ENCODE measurements at regions not wholly inside any gene's neighbourhood (a gene's known extent, or its start where the extent isn't known, plus 50 kb on each side); places are given as distances from the start of the nearest gene placed in this dataset.

DNA sequence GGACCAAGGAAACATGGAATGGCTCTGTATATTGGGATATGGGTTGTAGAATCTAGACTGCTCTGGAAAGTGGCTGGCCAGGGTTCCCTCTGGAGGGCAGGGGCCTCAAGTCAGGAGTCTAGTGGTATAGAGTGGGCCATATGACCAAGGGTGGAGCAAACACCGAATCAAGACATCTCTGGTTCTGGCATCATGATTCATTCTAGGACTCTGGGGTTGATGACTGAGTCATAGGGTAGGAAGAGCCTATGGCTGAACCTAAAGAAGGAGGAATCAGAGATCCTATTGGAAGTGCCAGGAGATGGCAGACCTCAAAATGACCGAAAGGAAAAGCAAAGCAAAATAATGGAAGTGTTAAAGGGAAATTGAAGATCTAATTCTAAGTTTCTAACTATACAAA is 356.4 kb upstream of the PRICKLE1 start:
- TF ChIP-seq, protein P1, sequence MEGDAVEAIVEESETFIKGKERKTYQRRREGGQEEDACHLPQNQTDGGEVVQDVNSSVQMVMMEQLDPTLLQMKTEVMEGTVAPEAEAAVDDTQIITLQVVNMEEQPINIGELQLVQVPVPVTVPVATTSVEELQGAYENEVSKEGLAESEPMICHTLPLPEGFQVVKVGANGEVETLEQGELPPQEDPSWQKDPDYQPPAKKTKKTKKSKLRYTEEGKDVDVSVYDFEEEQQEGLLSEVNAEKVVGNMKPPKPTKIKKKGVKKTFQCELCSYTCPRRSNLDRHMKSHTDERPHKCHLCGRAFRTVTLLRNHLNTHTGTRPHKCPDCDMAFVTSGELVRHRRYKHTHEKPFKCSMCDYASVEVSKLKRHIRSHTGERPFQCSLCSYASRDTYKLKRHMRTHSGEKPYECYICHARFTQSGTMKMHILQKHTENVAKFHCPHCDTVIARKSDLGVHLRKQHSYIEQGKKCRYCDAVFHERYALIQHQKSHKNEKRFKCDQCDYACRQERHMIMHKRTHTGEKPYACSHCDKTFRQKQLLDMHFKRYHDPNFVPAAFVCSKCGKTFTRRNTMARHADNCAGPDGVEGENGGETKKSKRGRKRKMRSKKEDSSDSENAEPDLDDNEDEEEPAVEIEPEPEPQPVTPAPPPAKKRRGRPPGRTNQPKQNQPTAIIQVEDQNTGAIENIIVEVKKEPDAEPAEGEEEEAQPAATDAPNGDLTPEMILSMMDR (IDR thresholded peaks at IDR 0.05), result no peak
- no peak for TF ChIP-seq POLR2A (IDR thresholded peaks at IDR 0.05)
- no peak for TF ChIP-seq POLR2AphosphoS5 (IDR thresholded peaks at IDR 0.05; ENCODE audit: insufficient read depth in 1 of 2, low read depth in 1 of 2)

All from vagina (tissue), 2 donors.